GM19468 (cell line): ENCODE measurements at regions not wholly inside any gene's neighbourhood (a gene's known extent, or its start where the extent isn't known, plus 50 kb on each side); places are given as distances from the start of the nearest gene placed in this dataset.

Experiments used
- ATAC-seq: cut with Tn5 transposase; IDR thresholded peaks from one replicate; pipeline ENCODE4 v1.9.1; 2021; ENCODE audit warnings: mild to moderate bottlenecking, moderate library complexity, moderate number of reproducible peaks; ENCODE audit not compliant: unreplicated experiment; ENCODE audit errors: extremely low read depth

DNA sequence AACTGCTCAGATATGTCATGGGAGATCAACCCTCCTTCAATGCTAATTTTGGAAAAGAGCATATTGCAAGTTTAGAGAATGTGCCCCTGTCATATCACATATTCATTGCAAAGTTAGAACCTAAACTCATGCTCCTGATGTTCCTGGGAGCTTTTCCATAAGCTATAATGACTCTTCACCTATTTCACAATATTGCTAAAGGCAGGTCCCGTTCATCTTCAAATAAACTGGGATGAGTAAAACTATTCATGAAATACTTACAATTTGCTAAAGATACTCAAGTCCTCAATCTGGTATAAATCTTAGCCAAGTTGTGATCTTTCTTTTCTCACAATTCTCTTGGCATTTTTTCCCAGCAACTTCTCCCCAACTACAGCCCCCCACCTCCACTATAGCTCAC, 121.7 kb upstream of the TNFAIP3 start:
- ATAC-seq: no peak

DNA sequence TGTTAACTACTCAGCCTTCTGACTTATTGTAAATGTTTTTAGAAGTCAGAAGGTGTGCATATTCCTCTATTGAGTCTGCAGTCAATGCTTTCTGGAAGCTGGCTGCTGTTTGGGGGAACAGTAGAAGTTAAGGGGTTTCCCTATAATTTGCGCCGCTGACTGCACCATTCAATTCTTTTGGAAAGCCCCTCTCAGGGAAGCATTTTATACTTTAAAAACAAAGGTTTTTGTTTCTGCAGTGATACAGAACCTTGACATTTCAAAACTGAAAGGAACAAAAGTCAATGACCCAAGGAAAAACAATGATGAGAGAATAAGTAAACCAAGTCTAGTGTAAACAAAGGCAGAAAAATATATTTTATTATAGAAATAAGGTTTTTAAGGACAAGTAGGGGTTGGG, 120.8 kb upstream of the TNFAIP3 start:
- ATAC-seq: no peak

DNA sequence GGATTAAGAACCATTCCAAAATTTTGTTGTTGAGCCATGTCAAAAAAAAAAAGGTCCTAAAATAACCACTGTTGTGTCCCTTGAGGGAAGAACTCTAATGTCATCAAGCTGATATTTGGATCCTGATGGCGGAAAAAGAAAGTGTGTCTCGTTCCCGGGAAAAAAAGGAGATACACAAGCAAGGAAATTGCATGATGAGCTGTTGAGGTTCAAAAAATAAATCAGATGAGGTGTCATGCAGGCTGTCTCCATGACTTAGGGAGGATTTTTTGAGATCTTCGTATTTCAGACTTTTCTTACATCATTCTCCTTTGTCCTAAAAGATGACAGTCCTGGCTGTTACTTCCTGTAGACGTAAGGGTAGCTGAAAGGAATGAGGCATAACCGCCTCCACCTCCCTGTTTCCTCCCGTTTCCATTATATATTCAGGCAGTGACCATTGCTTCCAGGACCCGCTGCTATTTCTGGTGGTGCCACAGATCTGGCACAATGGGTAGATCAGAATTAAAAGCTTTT, 117.3 kb upstream of the TNFAIP3 start:
- ATAC-seq: no peak

DNA sequence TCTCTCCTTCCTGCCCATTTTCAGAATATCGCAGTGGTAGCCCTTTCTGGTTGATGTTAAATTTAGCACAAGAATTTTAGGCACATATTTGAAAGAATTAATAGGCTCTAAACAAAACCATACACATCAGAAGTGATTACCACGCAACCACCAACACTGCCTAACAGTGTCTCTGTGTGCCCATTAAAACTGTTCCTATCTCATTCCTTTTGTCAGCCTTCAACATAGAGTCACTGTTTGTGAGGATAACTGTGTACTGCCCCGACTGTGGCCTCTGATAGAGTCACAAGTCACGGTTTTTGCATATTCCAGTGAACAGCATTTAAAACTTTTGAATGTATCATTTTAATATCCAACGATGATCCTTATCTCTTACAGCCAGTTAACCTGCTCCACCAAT, 116.8 kb upstream of the TNFAIP3 start:
- no peak for ATAC-seq

DNA sequence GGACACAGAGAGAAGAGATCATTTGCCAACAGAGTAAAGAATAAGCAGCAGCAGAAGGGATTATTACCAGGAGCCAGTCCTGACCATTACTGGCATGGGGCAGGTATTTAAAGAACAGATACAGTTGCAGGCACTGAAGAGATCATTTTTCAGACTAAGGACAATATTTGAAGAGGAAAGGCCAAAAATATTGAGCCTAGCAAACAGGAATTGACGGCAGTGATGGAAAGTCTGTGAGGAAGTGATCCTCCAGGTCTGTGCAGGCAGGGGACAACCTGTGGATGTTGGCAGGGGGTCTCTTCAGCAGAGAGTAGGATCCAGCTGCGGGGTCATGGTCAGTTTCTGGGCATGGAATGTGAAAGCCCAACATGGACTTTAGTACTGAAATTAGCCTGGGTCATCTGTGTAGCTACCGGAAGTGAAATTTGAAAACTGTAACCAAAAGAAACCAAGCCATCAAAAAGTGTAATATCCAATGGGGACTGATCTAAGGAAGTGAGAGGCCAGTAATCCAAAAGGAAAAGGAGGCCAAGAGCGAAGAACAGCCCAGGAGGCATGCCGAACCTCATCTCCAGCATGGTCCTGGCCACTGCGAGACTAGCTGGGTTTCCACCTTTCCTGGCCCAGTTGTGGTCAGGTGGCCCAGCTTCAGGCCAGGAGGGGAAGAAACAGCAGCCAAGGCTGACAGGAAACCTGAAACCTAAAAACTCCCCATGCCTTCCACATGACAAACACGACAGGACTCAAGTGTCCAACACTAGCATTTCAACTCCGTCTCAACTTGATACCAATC, 115.1 kb upstream of the TNFAIP3 start:
- ATAC-seq: no peak

DNA sequence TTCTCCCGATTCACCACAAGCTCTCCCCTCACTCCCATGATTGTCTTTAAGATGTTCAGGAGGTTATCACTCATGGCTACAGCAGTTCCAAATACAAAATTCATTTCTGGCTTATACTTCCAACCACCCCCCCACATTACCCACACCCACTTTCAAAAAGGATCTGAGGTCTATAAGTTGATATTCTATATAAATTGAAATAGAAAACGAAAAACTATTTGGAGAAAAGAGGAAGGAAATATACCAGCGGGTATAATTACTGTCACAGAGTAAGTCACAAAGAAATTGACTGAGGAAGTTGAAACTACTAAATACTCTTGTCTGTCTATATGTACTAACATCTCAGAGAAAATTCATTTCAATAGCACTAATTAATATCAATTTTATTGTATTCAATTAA, 112.7 kb upstream of the TNFAIP3 start:
- ATAC-seq: no peak

DNA sequence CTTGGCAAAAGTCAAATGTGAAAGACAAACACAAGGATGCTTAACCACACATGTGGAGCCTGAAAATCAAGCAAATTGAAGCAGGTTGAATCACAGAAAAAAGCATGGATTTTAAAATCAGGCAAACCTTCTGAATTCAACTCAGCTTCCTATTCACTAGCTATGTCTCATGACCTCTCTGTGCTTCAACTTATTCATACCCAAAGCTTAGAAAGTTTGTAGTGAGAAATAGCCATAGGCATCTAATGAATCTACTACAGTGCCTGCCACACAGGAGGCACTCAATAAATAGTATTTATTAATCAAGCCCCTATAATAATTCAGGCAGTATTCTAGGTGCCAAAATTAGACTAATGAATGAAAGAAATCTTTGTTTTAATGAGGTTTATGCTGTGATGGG, 112.2 kb upstream of the TNFAIP3 start:
- no peak for ATAC-seq

DNA sequence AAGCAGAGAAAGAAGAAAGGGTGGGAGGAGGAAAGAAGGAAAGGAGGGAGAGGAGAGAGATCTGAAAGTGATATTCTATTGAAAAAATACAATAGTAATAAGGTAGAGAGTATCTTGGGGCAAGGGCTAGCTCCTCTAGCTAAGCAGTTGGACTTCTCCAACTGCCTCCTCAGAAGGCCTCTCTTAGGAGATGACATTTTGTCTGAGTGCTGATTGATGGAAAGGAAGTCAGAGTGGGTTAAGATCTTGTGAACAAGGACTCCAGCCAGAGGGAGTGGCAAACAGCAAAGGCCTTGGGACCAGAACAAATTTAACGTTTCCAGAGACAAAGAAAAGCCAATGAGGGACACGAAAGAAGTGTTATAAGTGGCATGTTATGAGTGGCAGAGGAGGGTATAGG, 111.8 kb upstream of the TNFAIP3 start:
- ATAC-seq: no peak

DNA sequence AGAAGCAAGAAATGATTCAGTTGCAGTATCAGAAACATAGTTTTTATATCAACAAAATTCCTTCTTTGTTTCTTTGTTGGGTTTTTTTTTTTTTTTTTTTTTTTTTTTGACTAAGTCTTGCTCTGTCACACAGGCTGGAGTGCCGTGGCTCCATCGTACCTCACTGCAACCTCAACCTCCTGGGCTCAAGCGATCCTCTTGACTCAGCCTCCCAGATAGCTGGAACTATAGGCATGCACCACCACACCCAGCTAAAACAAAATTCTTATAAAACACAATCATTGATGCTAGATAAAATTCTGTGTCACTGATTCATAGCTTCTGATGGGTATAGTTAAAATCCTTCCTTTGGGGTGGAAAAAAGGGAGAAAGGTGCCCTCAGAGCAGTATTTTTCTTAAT, 110.3 kb upstream of the TNFAIP3 start:
- no peak for ATAC-seq

DNA sequence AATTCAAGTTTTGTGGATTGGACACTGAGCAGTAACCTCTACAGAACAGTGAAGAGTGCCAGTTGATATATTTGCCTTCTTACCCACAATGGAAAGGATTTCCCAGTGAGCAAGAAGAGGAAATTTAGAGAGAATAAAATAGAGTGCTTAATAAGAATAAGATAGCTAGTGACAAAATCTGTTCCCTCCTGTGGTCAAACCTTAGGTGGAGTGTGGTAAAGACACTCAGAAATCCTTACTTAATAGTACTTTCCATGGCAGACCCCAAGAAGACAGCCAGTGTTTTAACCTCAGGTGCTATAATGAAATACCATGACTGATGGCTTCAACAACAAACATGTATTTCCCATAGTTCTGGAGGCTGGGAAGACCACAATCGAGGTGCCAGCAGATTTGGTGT, 108.4 kb upstream of the TNFAIP3 start:
- ATAC-seq: no peak

DNA sequence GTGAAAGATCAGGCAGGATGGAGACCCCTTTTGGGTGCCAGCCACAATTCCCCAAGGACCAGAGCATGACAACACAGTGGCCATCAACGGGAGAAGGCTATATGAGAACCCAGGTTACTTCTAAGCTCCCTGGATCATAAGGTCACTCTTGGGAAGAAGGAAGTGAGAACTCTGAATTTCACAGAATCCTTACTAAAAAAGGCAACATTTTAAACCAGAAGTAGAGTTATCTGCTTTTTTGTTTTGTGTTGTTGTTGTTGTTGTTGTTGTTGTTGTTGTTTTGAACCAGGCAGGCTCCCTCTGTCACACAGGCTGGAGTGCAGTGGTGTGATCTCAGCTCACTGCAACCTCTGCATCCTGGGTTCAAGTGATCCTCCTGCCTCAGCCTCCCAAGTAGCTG, 107.4 kb upstream of the TNFAIP3 start:
- ATAC-seq: no peak

DNA sequence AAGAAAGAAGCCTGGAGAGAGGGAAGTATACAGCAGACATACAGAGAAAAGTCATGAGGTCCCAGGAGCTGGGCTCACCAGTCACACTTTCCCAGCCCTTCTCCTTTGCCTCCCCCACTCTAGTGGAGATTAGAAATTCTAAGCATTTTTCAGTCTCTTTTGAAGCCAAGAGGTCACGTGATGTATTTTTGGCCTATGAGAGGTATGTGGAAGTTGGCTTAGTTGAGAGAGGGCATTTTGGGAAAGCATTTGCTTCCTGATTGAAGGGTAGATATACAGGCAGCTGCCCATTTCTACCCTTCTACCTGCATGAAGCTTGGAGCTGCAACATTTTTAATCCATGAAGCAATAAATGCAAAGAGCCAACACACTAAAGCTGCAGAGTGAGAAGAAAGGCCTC, 106.0 kb upstream of the TNFAIP3 start:
- ATAC-seq: no peak

DNA sequence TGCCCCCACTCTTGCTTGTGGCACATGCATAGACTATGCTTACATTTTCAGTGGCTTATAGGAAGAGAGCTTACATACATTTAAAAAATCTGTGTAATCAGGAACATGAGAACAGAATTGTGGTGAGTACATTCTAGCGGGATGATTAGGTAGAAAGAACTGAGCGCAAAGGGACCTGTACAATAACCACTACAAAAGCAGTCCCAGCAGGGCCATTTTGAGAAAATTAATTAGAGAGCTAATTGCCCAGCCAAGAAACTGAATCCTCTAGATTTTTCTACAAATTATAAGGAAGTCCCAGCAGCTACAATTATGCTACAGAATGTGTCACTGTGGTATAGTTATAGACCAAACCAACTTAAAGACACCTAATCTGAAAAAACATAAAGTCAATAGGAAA, 105.6 kb upstream of the TNFAIP3 start:
- ATAC-seq: no peak

DNA sequence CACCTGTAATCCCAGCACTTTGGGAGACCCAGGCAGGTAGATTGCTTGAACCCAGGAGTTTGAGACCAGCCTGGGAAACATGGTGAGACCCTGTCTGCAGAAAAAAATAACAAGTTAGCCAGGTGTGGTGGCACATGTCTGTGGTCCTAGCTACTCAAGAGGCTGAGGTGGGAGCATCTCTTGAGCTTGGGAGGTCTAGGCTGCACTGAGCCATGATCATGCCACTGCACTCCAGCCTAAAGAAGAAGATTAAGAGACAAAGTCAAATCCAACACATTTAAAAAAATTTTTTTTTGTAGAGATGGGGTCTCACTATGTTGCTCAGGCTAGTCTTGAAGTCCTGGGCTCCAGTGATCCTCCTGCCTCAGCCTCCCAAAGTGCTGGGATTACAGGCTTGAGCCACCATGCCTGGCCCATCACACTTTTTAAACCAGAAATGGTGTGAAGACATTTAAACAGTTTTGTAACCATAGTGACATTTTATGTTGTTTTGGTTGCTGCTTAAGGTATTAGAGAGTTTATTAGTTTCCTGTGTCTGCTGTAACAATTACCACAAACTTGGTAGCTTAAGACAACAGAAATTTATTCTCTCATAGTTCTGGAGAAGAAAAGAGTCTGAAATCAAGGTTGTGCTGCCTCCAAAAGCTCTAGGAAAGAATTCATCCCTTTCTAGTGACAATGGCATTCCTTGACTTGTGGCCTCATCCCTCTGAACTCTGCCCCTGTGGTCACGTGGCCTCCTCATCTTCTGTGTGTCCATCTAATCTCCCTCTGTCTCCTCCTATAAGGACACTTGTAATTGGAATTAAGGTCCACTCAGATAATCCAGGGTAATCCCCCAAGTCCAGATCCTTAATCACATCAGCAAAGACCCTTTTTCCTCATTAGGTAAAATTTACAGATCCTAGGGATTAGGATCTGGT, 104.6 kb upstream of the TNFAIP3 start:
- no peak for ATAC-seq

DNA sequence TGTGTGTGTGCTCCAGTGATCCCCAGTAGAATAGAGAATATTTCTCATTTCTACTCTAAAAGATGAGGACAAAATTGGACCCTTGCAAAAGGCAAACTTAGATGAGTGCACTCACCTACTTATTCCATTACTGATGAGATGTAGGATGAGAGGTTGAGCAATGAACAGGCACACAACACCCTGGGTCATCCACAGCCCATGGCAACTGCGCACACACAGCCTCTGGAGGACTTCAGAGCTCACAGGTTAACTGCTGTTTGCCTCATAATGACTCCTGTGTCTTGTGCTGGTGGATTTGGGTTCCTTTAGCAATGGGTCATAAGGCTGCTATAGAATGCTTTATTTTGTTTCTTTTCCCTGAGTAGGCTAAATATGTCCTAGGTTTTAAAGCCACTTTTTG, 103.6 kb upstream of the TNFAIP3 start:
- ATAC-seq: no peak

DNA sequence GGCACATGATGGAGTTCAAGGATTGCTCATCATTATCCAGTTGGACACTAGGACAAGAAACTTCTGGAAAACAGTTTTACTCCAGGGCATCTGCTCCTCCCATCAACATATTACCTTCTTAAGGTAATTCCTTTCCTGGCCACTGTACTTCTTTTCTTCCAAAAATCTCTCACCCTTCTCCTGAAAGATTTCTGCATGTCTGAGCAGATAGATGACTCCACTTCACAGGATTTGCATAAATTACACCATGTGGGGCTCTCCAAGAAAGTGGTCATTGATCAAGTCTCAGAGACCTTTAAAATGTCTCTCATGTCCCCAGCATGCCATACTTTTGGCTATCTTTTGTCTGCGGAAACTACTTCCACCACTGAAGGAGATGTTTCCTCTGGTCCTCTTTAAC, 103.2 kb upstream of the TNFAIP3 start:
- no peak for ATAC-seq

DNA sequence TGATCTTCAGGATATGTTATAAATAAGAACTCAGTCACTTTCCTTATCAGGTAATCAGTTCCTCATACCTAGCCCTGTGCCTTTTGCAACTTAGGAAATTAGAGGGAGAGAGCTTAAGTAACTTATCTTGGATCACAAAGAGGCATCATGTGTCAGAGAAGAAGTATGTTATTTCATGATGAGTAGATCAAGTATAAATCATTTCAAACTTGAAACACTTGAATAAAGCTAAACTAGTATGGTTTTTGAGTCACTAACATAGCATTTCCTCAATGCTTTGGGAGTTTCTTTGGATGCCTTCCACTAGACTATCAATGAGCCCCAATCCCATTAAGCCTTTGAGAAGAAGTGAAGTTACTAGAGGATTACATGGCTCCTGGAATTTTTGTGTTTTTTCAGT, 102.6 kb upstream of the TNFAIP3 start:
- ATAC-seq: no peak

DNA sequence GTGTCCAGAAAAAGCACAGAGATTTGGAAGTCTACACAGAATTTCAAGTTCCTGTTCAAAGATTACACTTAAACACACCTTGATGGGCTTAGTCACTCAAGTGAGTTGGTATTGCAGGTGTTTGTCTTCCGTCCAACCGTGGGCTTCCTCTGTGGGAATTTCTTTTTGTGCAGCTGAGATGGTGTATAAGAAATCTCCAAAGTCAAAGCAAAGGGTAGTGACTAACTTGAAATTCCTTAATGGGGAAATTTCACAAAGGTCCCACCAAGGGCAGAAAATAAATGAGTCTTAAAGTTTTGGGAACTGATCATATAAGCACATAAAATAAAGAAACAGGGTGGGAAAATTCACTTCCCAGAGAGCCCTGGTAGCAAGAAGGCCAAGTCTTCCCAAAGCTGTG, 102.0 kb upstream of the TNFAIP3 start:
- no peak for ATAC-seq

DNA sequence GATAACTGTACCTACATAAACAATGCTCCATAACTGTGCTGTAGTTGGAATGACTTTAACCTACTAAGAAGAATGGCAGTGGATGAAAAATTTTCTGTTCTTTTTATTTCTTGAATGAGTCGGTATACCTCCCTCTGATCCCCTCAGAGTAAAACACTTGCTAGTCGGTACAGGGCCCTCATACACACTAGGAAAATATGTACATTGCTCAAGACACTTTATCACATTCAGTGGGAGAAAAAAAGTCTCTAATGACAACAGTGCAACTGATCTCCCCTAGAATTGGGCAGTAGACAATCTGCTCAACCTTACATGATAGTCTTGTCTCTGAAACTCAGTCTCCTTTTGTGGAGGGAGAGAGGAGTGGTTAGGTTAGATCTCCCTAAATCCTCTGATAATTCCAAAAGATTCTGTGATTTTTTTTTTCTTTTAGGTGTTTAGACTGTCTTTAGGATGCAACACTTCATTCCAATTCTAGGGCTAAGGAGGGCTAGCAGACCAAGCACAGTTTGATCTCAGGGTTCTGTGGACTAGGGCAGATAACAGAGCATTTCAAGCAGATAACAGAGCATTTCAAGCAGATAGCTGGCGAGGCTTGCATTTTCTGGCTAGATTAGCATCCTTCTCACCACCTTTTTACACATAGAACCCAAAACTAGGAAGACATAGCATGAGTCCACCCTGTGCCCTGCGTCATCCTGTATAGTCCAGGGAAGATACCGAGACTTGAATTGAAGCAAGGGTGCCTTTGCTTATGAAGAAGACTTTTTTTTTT, 100.3 kb upstream of the TNFAIP3 start:
- ATAC-seq: no peak

DNA sequence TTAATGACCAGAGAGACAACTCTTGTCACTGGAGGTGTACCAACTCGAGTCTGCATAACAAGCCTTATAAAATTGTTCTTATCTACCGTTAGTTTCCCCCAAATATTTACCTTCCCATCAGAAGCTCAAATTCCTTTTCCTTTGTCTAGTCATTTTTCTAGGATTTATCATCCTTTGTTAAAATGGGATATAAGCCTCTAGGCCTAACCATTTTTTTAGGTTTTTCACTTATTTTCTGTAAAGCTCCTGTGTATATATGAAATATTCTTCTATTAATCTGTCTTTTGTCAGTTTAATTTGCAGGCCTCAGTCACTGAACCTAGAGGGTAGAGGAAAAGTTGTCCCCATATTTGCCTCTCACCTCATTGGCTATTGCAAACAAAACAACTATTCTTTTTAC, 99.6 kb upstream of the TNFAIP3 start:
- no peak for ATAC-seq
